ENCODE measurements at regions not wholly inside any gene's neighbourhood (a gene's known extent, or its start where the extent isn't known, plus 50 kb on each side); places are given as distances from the start of the nearest gene placed in this dataset.

- 16 to 20% methylated on average over 3 to 6 of the region's 7 CpGs for WGBS, 2 donors (ENCODE audit: low coverage in 1 of 2)
- Histone ChIP-seq H3K36me3 (no peaks in the 10 kb centered on the region), H3K9me3 (no peaks in the 10 kb centered on the region), H3K27ac (no peak overlapping the region), H3K4me3 (no peak overlapping the region), H3K27me3 (no peaks in the 10 kb centered on the region), H3K4me1 (no peaks in the 10 kb centered on the region)
- TF ChIP-seq POLR2AphosphoS5 (IDR thresholded peaks at IDR 0.05): no peak
- TF ChIP-seq EP300 (IDR thresholded peaks at IDR 0.05): no peak
- no peak for ATAC-seq
Measured at GRCh38 chrX:20947411-20947912, 426.8 kb upstream of the CNKSR2 start.

DNA sequence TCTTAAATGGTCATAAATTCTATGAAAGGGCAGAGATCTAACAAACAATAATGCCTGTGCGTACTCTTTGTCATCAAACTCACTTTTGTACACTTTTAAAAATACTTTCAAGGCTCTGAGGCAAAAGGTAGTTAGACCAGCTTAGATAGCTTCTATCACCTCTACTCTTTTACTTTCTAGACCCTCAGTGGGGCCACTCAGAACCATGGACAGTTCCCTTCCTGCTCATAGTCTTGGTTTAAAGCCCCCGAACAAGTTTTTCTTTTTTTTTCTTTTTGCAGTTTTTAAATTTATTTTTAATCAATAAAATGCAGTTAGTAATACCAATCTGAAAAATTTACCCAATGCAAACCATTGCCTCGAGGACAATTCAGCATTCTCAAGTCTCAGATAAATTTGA is 460.5 kb upstream of the CNKSR2 start:
- H3K9me3 ChIP-seq: no peaks in the 10 kb centered on the region
- no peak overlapping the region for H3K4me3 ChIP-seq
- TF ChIP-seq CTCF (IDR thresholded peaks at IDR 0.05): no peak
- no peak for TF ChIP-seq POLR2AphosphoS5 (IDR thresholded peaks at IDR 0.05)
- no peak for TF ChIP-seq EP300 (IDR thresholded peaks at IDR 0.05)
- TF ChIP-seq POLR2A (IDR thresholded peaks at IDR 0.05): no peak
- 10 to 35% methylated on average over 2 to 3 of the region's 3 CpGs for WGBS, 2 donors (ENCODE audit: low coverage in 1 of 2)
- H3K36me3 ChIP-seq: no peaks in the 10 kb centered on the region
- no peak overlapping the region for H3K27ac ChIP-seq
- no peaks in the 10 kb centered on the region for H3K27me3 ChIP-seq
- no peak for ATAC-seq
- no peaks in the 10 kb centered on the region for H3K4me1 ChIP-seq

- H3K36me3 ChIP-seq: no peaks in the 10 kb centered on the region
- no peak for ATAC-seq
- no peak for TF ChIP-seq POLR2A (IDR thresholded peaks at IDR 0.05)
- TF ChIP-seq CTCF (IDR thresholded peaks at IDR 0.05): no peak
- no peak for TF ChIP-seq EP300 (IDR thresholded peaks at IDR 0.05)
- TF ChIP-seq POLR2AphosphoS5 (IDR thresholded peaks at IDR 0.05): no peak
- no peak overlapping the region for H3K27ac ChIP-seq
- no peaks in the 10 kb centered on the region for H3K9me3 ChIP-seq
- no peaks in the 10 kb centered on the region for H3K27me3 ChIP-seq
- no peaks in the 10 kb centered on the region for H3K4me1 ChIP-seq
- H3K4me3 ChIP-seq: no peak overlapping the region
Measured at GRCh38 chrX:20906571-20906970, 467.6 kb upstream of the CNKSR2 start.

- Histone ChIP-seq H3K9me3 (peaks cover 0 to under 1% (median 0%) of the 10 kb centered on the region in 3 donors), H3K4me3 (no peak overlapping the region), H3K4me1 (no peaks in the 10 kb centered on the region), H3K27ac (no peak overlapping the region), H3K27me3 (no peaks in the 10 kb centered on the region), H3K36me3 (no peaks in the 10 kb centered on the region)
- no CpG with 5 or more reads among the region's 3 CpGs for WGBS, 2 donors (ENCODE audit: low coverage in 1 of 2)
- TF ChIP-seq EP300 (IDR thresholded peaks at IDR 0.05) (no peak), POLR2A (IDR thresholded peaks at IDR 0.05) (no peak), CTCF (IDR thresholded peaks at IDR 0.05) (no peak), POLR2AphosphoS5 (IDR thresholded peaks at IDR 0.05) (no peak)
- ATAC-seq: no peak
Measured at GRCh38 chrX:20884565-20884964, 489.7 kb upstream of the CNKSR2 start.

GRCh38 chrX:20863649-20864048 is 510.6 kb upstream of the CNKSR2 start:
- no peak for TF ChIP-seq CTCF (IDR thresholded peaks at IDR 0.05)
- no peak for TF ChIP-seq POLR2A (IDR thresholded peaks at IDR 0.05)
- no peak for TF ChIP-seq EP300 (IDR thresholded peaks at IDR 0.05)
- TF ChIP-seq POLR2AphosphoS5 (IDR thresholded peaks at IDR 0.05): no peak
- H3K4me3 ChIP-seq: no peak overlapping the region
- peaks cover 0 to 8% (median 0%) of the 10 kb centered on the region in 3 donors for H3K9me3 ChIP-seq
- ATAC-seq: no peak
- no peaks in the 10 kb centered on the region for H3K36me3 ChIP-seq
- H3K4me1 ChIP-seq: no peaks in the 10 kb centered on the region
- H3K27me3 ChIP-seq: no peaks in the 10 kb centered on the region
- H3K27ac ChIP-seq: no peak overlapping the region

All from gastroesophageal sphincter (tissue), 4 donors.